ENCODE measurements at regions not wholly inside any gene's neighbourhood (a gene's known extent, or its start where the extent isn't known, plus 50 kb on each side); places are given as distances from the start of the nearest gene placed in this dataset.
A peak's percentile ranks its signal among the peaks of the same experiment; 100 is the strongest.

- POLR2A ChIA-PET = no interaction called here
These were observed 155.7 kb upstream of the BTG1 start for GRCh38 chr12:92301356-92301755.

More at GRCh38 chr12:92301356-92301755, 155.7 kb upstream of the BTG1 start:
- ChIA-PET RAD21 (ENCODE audit: unreplicated experiment) (no interaction called here), SMC1A (ENCODE audit: uncharacterized antibody, unreplicated experiment) (no interaction called here), CTCF (no interaction called here)
- ATAC-seq (peak; percentile 32; the same call in 2 of the 3 replicates), FAIRE-seq (no peak), DNase-seq (ENCODE audit: low read depth, low spot score) (no peak)
- in situ Hi-C loops (cut with MboI) = no loop called here
- no peaks in the 10 kb centered on the region for H3K27me3 ChIP-seq (replicated peaks in 1 of 2; ENCODE audit: control insufficient read depth in 2 of 2, insufficient read depth in 2 of 2, low read length in 1 of 2)
- H3K36me3 ChIP-seq (ENCODE audit: control insufficient read depth in 2 of 2, insufficient read depth in 2 of 2, low read length in 1 of 2) = no peaks in the 10 kb centered on the region
- H3K27ac ChIP-seq (ENCODE audit: control insufficient read depth, insufficient read depth) = no peak overlapping the region
- H3K4me3 ChIP-seq = no peak overlapping the region
- H3K4me1 ChIP-seq (ENCODE audit: control insufficient read depth, insufficient read depth, low read length) = no peaks in the 10 kb centered on the region; the same call in 1 of the 2 replicates
- H3K79me2 ChIP-seq (ENCODE audit: control insufficient read depth, insufficient read depth, low read length) = no peaks in the 10 kb centered on the region
- no peak overlapping the region for H2AFZ ChIP-seq (ENCODE audit: control insufficient read depth, low read depth, low read length)
- no peaks in the 10 kb centered on the region; the same call in 2 of the 3 replicates for H3K9me3 ChIP-seq (replicated peaks; ENCODE audit: control insufficient read depth, insufficient read depth, low read length)
- TF ChIP-seq IKZF2 (IDR thresholded peaks at IDR 0.05) (no peak), RFX5 (IDR thresholded peaks at IDR 0.05; ENCODE audit: low read depth, low read length) (no peak), IKZF1 (conservative IDR thresholded peaks at IDR 0.05) (no peak), JUNB (IDR thresholded peaks at IDR 0.05) (peak; percentile 43), PML (IDR thresholded peaks at IDR 0.05; ENCODE audit: low read length) (no peak), CHD2 (IDR thresholded peaks at IDR 0.05; ENCODE audit: borderline replicate concordance, low read depth, low read length) (no peak), NFIC (IDR thresholded peaks at IDR 0.05; ENCODE audit: low read depth, low read length) (0 out of 2 replicates have a peak, but pooled peaks have one; percentile 23), SMARCA5 (IDR thresholded peaks at IDR 0.05) (no peak), E4F1 (IDR thresholded peaks at IDR 0.05; ENCODE audit: borderline replicate concordance, partially characterized antibody) (no peak)
- BruUV-seq (replicated peaks) = no TSS peak
- no peaks in the 10 kb centered on the region for H4K20me1 ChIP-seq (ENCODE audit: control insufficient read depth, insufficient read depth)
- no peak overlapping the region for H3K4me2 ChIP-seq (ENCODE audit: control insufficient read depth, insufficient read depth)
- intact Hi-C loops (cut with micrococcal nuclease; ENCODE audit: unreplicated experiment) = no loop called here
- 96% methylated on average over 1 of the region's 1 CpG for WGBS (ENCODE audit: insufficient coverage, insufficient replicate concordance, low lambda C conversion rate, missing lambda C conversion rate)
- H3K9ac ChIP-seq (ENCODE audit: control insufficient read depth, insufficient read depth, low read length) = no peak overlapping the region

Data from GM12878 (cell line).